ENCODE measurements at regions not wholly inside any gene's neighbourhood (a gene's known extent, or its start where the extent isn't known, plus 50 kb on each side); places are given as distances from the start of the nearest gene placed in this dataset.
"Not testable (repeated sequence)": the region's sequence is repeated elsewhere in the genome, so short reads cannot be mapped to it uniquely, and the experiment has no call there.

DNA sequence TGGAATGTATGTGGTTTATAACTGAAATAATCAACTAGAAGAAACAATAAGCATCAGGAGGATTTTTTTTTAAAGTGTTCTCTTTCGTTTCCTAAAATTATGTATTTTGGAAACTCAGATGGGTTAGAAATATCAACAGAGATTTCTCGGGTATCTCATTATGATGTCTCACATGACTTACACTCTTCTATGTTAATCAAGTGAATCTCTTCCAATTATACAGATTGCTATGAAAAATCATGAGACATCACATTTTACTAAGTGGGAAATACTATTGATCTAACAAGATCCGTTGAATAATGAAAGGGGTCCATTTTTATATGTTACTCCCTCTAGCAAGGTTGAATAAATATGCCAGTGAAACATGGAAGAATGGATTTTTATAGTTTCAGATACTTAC lies 54.7 kb upstream of the NRIP1 start:
- Histone ChIP-seq H3K9me3 (replicated peaks) (no peaks in the 10 kb centered on the region), H3K4me3 (no peak overlapping the region), H3K27ac (no peak overlapping the region), H3K36me3 (no peaks in the 10 kb centered on the region), H3K4me1 (peaks cover 16% of the 10 kb centered on the region), H3K27me3 (no peaks in the 10 kb centered on the region)
- DNase-seq: no peak

DNA sequence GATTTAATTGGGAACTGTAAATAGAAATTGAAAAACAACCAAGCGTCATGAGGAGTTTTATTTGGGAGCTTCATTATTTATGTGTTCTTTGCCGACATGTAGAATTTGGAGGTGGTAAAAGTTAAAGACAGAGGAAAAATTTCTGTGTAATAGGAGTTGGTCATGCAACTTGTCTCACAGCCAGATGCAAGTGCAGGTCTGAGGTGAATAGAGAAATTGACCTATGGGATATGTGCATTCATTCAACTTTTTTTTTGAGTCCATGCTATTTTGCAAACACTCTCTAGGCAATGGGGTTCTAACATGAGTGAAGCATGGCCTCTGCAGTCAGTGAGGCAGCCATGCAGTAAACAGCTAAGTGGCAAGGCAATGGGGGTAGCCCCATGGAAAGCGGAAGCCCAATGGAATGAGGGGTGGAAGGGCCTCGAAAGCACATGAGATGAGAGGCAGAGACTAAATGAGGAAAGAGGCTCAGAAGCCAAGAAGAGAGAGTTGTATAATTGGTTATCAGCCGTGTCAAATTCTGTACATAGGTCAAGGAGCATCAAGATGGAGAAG lies 56.4 kb upstream of the NRIP1 start:
- no peaks in the 10 kb centered on the region for H3K27me3 ChIP-seq
- no peaks in the 10 kb centered on the region for H3K9me3 ChIP-seq (replicated peaks)
- no peak overlapping the region for H3K27ac ChIP-seq
- no peak overlapping the region for H3K4me3 ChIP-seq
- DNase-seq: no peak
- H3K36me3 ChIP-seq: no peaks in the 10 kb centered on the region
- peaks cover 16% of the 10 kb centered on the region for H3K4me1 ChIP-seq

GRCh38 chr21:15121655-15122120 lies 56.9 kb upstream of the NRIP1 start:
- no peak overlapping the region for H3K27ac ChIP-seq
- H3K4me3 ChIP-seq: no peak overlapping the region
- no peaks in the 10 kb centered on the region for H3K27me3 ChIP-seq
- no peaks in the 10 kb centered on the region for H3K36me3 ChIP-seq
- H3K4me1 ChIP-seq: peaks cover 16% of the 10 kb centered on the region
- H3K9me3 ChIP-seq (replicated peaks): no peaks in the 10 kb centered on the region
- DNase-seq: peak in 1 of 2 experiments; percentile 41

DNA sequence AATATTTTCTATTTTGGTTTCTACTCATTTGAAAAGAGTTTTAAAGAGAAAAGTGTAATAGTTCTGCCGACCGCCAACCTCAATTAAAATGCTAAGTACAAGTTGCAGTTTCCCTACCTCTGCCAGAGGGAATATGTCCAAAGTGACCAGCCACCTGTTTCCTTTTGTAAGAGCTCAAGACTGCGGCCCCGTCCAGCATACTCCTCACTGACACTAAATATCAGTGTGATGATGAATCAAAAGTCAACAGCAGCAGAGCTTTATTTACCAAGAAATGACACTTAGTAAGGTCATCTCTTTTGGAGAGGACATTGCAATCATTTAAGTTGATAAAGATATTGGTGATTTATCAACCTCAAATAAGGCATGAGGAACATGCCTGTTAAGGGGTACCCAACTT lies 57.4 kb upstream of the NRIP1 start:
- Histone ChIP-seq H3K9me3 (replicated peaks) (no peaks in the 10 kb centered on the region), H3K36me3 (no peaks in the 10 kb centered on the region), H3K4me1 (peaks cover 16% of the 10 kb centered on the region), H3K27ac (no peak overlapping the region), H3K27me3 (no peaks in the 10 kb centered on the region), H3K4me3 (no peak overlapping the region)
- peak; percentile 52 to 72 for DNase-seq

DNA sequence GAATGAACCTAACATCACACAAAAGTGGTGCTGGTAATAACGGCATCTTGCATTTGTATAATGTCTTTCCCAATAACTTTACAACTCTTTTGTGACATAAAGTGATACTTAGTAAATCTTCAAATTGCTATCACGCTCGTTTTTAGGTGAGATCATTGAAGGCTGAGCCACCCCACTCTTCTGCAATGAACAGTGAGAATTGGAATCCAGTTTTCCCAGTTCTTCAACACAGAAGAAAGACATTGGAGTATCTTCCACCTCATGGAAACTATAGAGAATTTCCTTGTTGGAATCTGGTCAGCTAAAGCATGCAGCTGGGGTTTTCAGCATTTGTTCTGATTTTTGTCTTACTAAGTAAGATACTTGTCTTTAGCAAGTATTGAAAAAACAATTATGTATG lies 59.9 kb upstream of the NRIP1 start:
- Histone ChIP-seq H3K27me3 (no peaks in the 10 kb centered on the region), H3K27ac (no peak overlapping the region), H3K4me3 (no peak overlapping the region), H3K36me3 (no peaks in the 10 kb centered on the region), H3K9me3 (replicated peaks) (no peaks in the 10 kb centered on the region), H3K4me1 (peaks cover 16% of the 10 kb centered on the region)
- no peak for DNase-seq

DNA sequence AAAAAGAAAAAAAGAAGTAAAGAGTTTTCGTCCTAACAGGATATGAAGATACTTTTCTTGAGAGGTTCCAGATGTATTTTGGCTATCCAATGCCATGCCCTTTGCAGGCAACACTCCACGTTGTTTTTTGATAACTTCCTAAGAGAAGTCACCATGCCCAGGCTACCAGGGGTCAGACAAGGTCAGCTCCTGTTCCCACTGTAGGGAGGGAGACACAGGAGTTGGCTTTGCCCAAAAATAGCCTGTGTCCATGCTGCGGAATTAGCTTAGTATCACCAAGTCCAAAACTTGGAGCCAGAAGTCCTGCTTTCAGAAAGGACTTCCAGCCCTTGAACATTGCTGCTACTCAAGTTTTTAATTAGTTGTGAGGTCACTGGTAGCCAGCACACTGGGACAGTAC lies 62.1 kb upstream of the NRIP1 start:
- Histone ChIP-seq H3K27me3 (no peaks in the 10 kb centered on the region), H3K9me3 (replicated peaks) (no peaks in the 10 kb centered on the region; the same call in 1 of the 2 replicates), H3K4me1 (peaks cover 6% of the 10 kb centered on the region), H3K27ac (no peak overlapping the region), H3K4me3 (no peak overlapping the region), H3K36me3 (no peaks in the 10 kb centered on the region)
- no peak for DNase-seq

DNA sequence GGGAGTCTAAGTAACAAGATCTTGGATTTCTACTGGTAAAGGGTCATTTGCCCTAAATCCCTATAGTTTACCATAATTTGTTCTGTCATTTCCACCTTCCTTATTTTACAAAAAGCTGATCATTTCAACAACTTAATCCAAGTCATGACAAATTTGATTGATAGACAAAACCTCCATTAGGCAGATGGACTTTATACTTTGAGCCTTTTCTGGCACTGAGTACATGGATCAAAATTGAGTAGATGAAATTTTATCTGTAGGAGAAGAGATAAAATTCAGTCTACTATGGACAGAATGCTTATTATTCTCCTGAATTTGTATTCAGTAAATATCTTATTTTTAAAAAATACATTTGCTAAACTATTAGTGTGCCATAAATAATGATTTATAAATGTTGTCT lies 62.6 kb upstream of the NRIP1 start:
- no peaks in the 10 kb centered on the region; the same call in 1 of the 2 replicates for H3K9me3 ChIP-seq (replicated peaks)
- no peaks in the 10 kb centered on the region for H3K27me3 ChIP-seq
- no peak overlapping the region for H3K27ac ChIP-seq
- DNase-seq: no peak
- H3K4me1 ChIP-seq: peaks cover 2% of the 10 kb centered on the region
- H3K36me3 ChIP-seq: no peaks in the 10 kb centered on the region
- H3K4me3 ChIP-seq: no peak overlapping the region

DNA sequence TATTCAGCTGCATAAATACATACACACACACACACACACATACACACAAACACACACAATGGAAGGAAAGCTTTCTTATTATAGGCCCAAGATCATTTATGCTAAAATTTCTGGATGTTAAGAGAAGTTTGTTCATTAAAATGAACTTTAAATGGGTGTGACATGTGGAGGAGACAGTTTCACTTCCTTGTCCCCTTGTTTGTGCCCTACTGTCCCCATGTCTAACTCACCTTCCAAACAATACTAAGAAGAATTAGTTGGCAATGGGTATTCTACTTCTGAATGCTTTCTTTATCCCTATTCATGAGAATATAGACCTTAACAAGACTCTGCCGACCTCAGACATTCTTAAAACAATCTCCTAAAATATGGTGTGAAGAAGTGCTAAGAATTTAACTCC lies 63.5 kb upstream of the NRIP1 start:
- DNase-seq: no peak
- no peaks in the 10 kb centered on the region for H3K27me3 ChIP-seq

DNA sequence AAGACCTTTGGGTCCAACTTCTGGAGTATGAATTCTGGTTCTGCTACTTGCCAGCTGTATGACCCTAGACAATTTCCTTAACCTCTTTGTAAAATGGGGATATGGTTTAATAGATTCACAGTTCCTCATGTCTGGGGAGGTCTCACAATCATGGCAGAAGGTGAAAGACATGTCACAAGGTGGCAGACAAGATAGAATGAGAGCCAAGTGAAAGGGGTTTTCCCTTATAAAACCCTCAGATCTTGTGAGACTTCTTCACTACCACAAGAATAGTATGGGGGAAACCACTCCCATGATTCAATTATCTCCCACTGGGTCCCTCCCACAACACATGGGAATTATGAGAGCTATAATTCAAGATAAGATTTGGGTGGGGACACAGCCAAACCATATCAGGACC lies 63.9 kb upstream of the NRIP1 start:
- H3K27me3 ChIP-seq; DNase-seq; H3K36me3 ChIP-seq; H3K9me3 ChIP-seq (replicated peaks); H3K4me3 ChIP-seq; H3K4me1 ChIP-seq; H3K27ac ChIP-seq: not testable (repeated sequence)

More for the DNA sequence above, 63.5 kb upstream of the NRIP1 start:
- no peak overlapping the region for H3K4me3 ChIP-seq
- H3K9me3 ChIP-seq (replicated peaks): no peaks in the 10 kb centered on the region; the same call in 1 of the 2 replicates
- H3K27ac ChIP-seq: no peak overlapping the region
- no peaks in the 10 kb centered on the region for H3K4me1 ChIP-seq
- H3K36me3 ChIP-seq: no peaks in the 10 kb centered on the region

- no peaks in the 10 kb centered on the region; the same call in 1 of the 2 replicates for H3K9me3 ChIP-seq (replicated peaks)
- H3K36me3 ChIP-seq: no peaks in the 10 kb centered on the region
- DNase-seq: no peak
- H3K27me3 ChIP-seq: no peaks in the 10 kb centered on the region
- no peaks in the 10 kb centered on the region for H3K4me1 ChIP-seq
- no peak overlapping the region for H3K4me3 ChIP-seq
- no peak overlapping the region for H3K27ac ChIP-seq
Measured at GRCh38 chr21:15130326-15130725, 65.5 kb upstream of the NRIP1 start.

GRCh38 chr21:15130751-15131150 lies 66.0 kb upstream of the NRIP1 start:
- Histone ChIP-seq H3K9me3 (replicated peaks) (no peaks in the 10 kb centered on the region; the same call in 1 of the 2 replicates), H3K27ac (no peak overlapping the region), H3K4me3 (no peak overlapping the region), H3K27me3 (no peaks in the 10 kb centered on the region), H3K4me1 (no peaks in the 10 kb centered on the region), H3K36me3 (no peaks in the 10 kb centered on the region)
- DNase-seq: no peak

DNA sequence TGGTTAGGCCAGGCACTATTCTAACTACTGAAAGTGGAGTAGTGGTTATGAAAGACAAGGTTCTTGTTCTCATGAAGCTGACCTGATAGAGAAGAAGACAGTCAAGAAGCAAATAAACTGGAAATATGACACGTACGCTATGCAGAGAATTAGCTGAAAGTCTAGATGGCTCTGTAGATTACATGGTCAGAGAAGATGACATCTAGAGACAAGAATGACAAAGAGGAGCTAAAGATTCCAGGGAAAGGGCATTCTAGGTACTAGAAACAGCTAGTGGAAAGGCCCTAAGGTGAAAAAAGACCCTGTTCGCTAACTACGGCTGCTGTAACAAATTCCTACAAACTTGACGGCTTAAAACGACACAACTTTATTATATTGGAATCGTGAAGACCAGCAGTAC lies 68.0 kb upstream of the NRIP1 start:
- Histone ChIP-seq H3K9me3 (replicated peaks) (no peaks in the 10 kb centered on the region; the same call in 1 of the 2 replicates), H3K27ac (no peak overlapping the region), H3K27me3 (no peaks in the 10 kb centered on the region), H3K4me1 (peaks cover 5% of the 10 kb centered on the region), H3K4me3 (no peak overlapping the region), H3K36me3 (no peaks in the 10 kb centered on the region)
- DNase-seq: no peak

DNA sequence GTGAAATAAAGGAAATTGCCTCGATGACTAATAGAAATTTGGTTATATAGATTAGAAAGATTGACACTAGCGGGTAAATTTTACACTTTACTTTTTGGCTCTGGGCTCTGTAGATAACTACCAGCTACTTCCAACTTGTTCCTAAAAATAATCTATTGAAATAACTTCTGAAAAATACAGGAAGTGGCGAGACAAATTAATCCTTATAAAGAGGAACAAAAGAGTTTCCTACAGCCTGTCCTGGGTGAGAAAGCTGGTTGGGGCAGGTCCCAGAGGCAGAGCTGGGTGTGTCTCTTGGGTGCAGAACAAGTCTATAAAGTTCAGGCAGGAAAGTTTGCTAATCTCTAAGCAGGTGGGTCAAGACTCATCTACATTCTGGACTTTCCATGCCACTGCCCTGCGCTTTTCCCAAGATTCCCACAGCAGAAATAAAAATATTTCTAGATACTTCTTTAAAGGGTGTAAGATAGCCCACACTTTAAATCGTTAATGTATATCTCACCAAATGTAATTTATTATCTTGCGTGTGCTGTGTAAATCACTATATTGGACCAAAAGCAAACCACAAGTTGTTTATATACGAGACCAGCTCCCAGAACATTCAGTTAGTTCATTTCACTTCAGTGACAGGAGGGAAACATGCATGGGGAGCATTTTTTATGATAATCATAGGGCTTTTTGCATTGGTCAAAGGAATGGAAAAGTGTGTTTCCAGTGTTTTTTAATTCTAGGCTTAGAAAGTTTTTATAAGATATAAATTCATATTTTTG lies 70.1 kb upstream of the NRIP1 start:
- Histone ChIP-seq H3K4me1 (peaks cover 26% of the 10 kb centered on the region), H3K27ac (no peak overlapping the region)
- no peak for DNase-seq

DNA sequence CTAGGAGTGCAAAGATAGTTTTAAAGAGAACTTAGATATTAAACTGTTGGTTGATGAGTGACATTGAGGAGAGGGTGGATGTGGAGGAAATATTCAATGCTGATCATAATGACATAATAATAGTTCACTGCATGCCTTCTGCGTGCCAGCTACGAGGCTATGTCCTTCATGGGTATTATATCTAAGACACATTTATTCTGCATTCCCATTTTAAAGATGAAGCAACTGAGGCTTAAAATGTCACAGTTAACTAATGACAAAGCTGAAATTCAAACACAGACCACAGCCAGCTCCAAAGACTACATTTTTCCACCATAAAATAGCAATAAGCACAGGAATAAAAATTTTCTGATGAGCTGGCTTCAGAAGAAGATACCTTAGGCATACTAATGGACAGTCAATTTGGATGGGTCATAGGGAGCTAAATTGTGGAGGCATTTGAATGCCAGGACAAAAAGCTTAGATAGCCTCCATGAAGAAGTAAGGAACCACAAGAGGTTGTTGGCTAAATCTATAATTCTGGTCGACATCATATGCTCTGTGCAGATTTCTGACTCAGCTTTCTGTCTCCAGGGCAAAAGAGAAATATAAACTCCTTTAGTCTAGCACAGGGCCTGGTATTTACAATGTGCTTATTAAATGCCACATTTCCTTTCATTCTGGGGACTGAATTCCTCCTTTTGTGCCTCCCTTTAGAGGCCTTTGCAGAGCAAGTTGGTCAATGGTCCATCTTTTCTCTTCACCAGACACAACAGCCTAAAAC lies 71.2 kb upstream of the NRIP1 start:
- DNase-seq: no peak
- H3K4me1 ChIP-seq: peaks cover 37% of the 10 kb centered on the region
- H3K36me3 ChIP-seq: no peaks in the 10 kb centered on the region
- H3K4me3 ChIP-seq: no peak overlapping the region
- H3K27ac ChIP-seq: no peak overlapping the region
- no peaks in the 10 kb centered on the region for H3K27me3 ChIP-seq
- no peaks in the 10 kb centered on the region; the same call in 1 of the 2 replicates for H3K9me3 ChIP-seq (replicated peaks)

More for the DNA sequence above, 70.1 kb upstream of the NRIP1 start:
- Histone ChIP-seq H3K27me3 (no peaks in the 10 kb centered on the region), H3K36me3 (no peaks in the 10 kb centered on the region), H3K4me3 (no peak overlapping the region), H3K9me3 (replicated peaks) (no peaks in the 10 kb centered on the region; the same call in 1 of the 2 replicates)

GRCh38 chr21:15138490-15138889 lies 73.7 kb upstream of the NRIP1 start:
- Histone ChIP-seq H3K27me3 (no peaks in the 10 kb centered on the region), H3K36me3 (no peaks in the 10 kb centered on the region), H3K4me3 (no peak overlapping the region), H3K9me3 (replicated peaks) (no peaks in the 10 kb centered on the region), H3K4me1 (peaks cover 44% of the 10 kb centered on the region), H3K27ac (peak overlapping the region; percentile 4; the same call in 1 of the 2 replicates)
- DNase-seq: peak; percentile 95 to 98

Data from SJCRH30 (cell line).